ENCODE measurements at regions not wholly inside any gene's neighbourhood (a gene's known extent, or its start where the extent isn't known, plus 50 kb on each side); places are given as distances from the start of the nearest gene placed in this dataset.

- DNase-seq: no peak
Measured at GRCh38 chr22:49306632-49307480, 520.8 kb downstream of the BRD1 start.

- DNase-seq: no peak
Measured at GRCh38 chr22:49305966-49306631, 521.6 kb downstream of the BRD1 start.

GRCh38 chr22:49305214-49305965 is 522.3 kb downstream of the BRD1 start:
- no peak for DNase-seq

GRCh38 chr22:49303781-49304461 is 523.8 kb downstream of the BRD1 start:
- no peak for DNase-seq

- DNase-seq: no peak
Measured at GRCh38 chr22:49303061-49303735, 524.5 kb downstream of the BRD1 start.

GRCh38 chr22:49302530-49302929 is 525.1 kb downstream of the BRD1 start:
- DNase-seq: no peak

GRCh38 chr22:49302150-49302460 is 525.6 kb downstream of the BRD1 start:
- no peak for DNase-seq

GRCh38 chr22:49301398-49302149 is 526.1 kb downstream of the BRD1 start:
- no peak for DNase-seq

- no peak for DNase-seq
Measured at GRCh38 chr22:49300951-49301397, 526.7 kb downstream of the BRD1 start.

GRCh38 chr22:49300241-49300640 is 527.4 kb downstream of the BRD1 start:
- no peak for DNase-seq

GRCh38 chr22:49299821-49300231 is 527.8 kb downstream of the BRD1 start:
- DNase-seq: no peak

GRCh38 chr22:49298834-49299750 is 528.6 kb downstream of the BRD1 start:
- no peak for DNase-seq

- DNase-seq: no peak
Measured at GRCh38 chr22:49297871-49298721, 529.6 kb downstream of the BRD1 start.

- no peak for DNase-seq
Measured at GRCh38 chr22:49297286-49297870, 530.3 kb downstream of the BRD1 start.

- DNase-seq: no peak
Measured at GRCh38 chr22:49296561-49296960, 531.1 kb downstream of the BRD1 start.

GRCh38 chr22:49295851-49296560 is 531.7 kb downstream of the BRD1 start:
- no peak for DNase-seq

- DNase-seq: no peak
Measured at GRCh38 chr22:49295465-49295743, 532.3 kb downstream of the BRD1 start.

GRCh38 chr22:49294656-49295464 is 532.8 kb downstream of the BRD1 start:
- DNase-seq: no peak
